Fibroblast of skin of back (primary cell): ENCODE measurements at regions not wholly inside any gene's neighbourhood (a gene's known extent, or its start where the extent isn't known, plus 50 kb on each side); places are given as distances from the start of the nearest gene placed in this dataset.
A peak's percentile ranks its signal among the peaks of the same experiment; 100 is the strongest.
"Not testable (repeated sequence)": the region's sequence is repeated elsewhere in the genome, so short reads cannot be mapped to it uniquely, and the experiment has no call there.

ENCODE experiments used
- DNase-seq: peaks from one replicate; pipeline ENCODE4 v3.0.0-alpha.2; 2013

DNA sequence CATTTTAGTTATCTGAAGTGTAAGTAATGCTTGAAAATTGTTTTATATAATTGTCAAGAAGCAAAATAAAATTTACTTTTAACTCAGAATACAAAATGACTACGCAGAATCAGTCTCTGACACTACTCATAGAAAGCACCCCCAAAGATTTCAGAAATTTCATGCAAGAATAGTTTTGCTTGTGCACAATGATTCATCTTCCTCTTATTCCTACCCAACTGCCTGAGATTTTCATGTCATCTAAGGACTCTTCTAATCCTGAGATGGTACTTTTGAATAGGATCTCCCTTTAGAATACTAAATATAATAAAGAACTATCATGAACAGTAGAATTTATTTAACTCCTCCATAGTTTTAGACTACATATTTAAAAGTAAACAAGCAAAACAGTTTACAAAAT is 485.3 kb upstream of the MGAT4C start:
- no peak for DNase-seq

DNA sequence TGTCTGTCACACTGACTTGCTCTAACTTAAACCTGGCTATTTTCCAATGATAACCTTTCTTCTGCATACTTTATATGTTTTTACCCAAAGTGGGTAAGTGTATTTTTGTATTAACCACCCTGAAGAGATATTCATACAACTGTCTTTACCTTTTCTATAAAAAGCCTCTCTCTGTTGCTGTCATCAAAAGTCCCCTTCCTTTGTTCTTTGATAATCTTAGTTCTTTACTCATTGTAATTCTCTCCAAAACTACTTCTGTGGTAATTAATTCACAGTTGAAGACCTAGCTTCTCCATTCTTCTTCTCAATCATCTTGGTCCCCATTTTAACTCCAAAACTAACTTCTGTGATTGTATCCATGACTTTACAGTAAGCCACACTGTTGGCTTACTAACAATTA is 479.7 kb upstream of the MGAT4C start:
- DNase-seq = no peak

DNA sequence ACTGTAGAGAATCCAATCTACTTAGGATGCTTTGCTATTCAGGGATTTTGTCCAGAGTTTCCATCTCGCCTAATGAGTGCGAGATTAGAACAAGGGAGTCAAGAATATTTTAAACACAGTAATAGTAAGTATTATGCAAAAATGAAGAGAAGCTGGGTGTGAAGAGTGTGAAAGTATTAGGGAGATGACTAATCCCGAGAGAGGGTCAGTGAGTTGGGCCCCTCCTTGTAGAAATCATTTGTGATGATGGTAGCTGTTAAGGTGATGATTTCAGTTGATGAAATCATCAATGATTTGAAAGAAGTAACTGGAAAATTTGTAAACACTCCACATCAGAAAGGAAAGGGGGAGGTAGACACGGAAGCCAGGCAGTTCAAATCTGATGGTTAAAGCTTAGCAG is 478.9 kb upstream of the MGAT4C start:
- DNase-seq = no peak

DNA sequence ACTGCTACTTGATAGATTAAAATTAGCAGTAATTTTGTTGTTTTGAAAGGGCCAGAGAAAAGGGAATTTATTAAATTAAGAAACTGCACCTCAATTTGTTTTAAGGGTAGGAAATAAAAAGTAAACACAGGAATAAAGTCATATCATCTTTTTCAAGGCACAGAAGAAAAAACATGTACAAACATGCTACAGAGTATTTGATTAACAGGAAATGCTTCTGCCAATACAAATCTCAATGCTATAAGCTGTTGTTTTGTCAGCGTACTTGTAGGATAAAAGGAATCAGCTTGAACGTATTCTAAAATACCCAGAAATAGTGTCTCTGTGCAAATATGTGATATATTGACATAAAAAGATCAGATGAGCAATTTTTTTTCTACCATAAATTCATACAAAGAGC is 474.0 kb upstream of the MGAT4C start:
- no peak for DNase-seq

DNA sequence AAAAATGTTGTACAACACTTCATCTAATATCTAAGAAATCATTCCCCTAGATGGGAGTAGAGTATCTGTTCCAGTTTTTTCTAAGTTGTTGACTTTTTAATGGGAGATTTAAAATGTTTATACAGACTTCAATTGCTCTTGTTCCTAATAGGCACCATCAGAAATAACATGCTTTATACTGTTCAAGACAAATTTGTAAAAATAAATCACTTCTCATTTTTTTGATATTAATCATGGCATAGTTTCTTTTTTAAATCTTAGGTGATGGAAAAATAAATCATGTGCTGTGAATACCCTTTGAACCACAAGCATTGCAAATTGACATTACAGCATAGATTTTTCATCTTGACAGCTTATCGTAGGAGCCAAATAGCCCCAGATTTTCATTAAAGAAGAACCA is 473.5 kb upstream of the MGAT4C start:
- DNase-seq = no peak

DNA sequence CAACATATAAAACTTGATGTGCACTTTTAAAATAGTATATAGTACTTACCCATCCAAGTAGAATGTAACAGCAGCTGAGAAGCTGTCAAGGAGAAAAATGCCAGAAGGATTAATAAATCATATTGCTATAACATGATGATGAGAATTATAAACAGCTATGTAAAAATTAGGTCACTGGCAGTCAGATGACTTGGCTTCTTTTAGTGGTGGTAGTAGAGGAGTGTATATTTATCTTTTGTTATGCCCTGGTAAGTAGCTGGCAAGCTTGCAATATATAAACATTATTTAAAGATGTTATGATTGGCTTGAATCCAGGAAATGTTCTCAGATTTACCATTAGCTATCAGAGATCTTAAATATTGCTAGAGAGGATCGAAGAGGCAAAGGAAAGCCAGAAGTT is 471.0 kb upstream of the MGAT4C start:
- peak; percentile 80 for DNase-seq

DNA sequence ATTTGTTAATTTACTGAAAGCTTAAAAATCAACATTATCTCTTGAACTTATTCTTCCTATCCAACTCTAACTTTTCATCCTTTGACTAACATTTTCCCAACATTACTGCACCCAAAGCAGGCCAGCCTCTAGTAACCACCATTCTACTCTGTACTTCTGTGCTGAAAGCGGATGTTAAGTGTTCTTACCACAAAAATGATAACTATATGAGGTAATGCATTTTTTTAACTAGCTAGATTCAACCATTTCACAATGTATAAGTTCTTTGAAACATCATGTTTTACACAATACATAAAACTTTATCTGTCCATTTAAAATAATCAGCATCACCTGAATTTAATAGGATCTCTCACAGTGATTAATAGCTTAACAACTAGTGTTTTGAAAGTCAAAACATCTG is 468.5 kb upstream of the MGAT4C start:
- DNase-seq = peak; percentile 80

DNA sequence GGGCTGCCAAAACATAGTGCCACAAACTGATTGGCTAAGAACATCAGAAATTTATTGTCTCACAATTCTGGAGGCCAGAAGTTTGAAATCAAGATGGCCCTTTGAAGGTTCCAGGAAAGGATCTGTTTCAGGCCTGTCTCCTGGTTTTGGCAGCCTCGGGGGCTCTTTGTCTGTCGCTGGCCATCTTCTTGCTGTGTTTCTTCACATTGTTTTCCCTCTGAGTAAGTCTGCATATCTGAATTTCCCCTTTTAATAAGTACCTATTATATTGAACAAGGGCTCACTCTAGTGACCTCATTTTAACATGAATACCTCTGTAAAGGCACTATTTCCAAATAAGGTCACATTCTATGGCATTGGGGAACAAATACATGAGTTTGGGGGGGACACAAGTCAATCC is 467.1 kb upstream of the MGAT4C start:
- DNase-seq = no peak

DNA sequence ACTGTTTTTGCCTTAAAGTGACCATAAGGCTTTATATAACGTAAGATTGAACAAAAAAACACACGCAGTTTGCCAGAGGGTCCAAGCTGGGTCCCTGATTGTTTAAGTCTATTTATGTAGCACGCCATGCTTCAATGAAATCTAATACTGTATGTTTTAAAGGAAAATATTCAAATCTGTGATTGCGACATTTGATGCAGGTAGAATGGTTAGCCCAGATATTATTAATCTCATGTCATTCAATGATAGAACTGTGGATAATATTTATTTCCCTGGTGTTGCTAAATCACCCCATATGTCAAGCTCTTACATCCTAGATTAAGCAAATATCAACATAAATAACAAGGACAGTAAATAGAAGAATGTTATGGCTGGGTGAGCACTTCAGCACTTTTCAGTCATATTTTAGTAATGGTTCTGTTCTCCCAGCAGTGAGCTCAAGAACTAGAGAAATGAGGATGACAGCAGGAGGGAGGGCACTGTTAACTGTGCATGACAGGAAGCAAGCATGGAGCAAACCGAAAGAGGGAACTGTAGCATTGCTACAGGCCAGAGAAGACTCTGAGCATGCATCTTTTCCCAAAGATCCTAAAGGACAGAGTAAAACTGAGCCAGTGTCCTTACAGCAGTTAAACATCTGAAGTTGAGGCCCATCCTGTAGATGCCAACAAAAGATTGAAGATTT is 465.7 kb upstream of the MGAT4C start:
- DNase-seq = no peak

DNA sequence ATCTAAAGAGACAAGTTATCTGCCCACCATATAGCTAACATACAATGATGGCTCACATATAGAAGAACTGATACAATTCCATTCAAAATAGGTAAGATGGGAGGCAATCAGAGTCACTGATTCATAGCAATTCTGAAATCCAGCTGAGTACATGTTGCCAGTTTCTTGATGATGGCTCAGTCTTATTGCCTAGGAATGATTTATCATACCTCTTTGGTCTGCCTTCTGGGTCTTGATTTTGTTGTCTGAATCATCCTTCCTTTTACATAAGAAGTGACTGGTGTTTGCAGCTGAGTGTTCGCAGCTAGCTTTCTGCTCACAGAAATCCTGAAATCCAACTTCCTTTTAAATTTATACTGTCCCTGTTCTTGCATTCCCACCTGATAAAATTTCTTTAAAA is 463.2 kb upstream of the MGAT4C start:
- peak; percentile 42 for DNase-seq

DNA sequence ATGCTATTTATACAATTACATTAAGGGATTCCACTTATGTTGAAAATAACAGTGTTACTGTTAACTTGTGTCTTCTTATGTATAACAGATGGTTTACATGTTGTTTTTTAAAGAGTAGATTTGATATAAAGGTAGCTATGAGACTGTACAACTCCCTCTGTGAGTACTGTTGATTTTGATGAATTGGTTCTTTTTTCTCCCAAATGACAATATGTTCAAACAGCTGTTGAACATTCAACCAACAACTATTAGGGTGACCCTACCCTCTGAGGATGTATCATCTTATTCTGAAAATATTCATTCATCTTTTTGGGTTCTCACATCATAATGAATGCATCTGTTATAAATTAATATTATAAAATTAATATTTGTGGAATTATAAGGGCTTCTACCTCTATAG is 456.9 kb upstream of the MGAT4C start:
- no peak for DNase-seq

DNA sequence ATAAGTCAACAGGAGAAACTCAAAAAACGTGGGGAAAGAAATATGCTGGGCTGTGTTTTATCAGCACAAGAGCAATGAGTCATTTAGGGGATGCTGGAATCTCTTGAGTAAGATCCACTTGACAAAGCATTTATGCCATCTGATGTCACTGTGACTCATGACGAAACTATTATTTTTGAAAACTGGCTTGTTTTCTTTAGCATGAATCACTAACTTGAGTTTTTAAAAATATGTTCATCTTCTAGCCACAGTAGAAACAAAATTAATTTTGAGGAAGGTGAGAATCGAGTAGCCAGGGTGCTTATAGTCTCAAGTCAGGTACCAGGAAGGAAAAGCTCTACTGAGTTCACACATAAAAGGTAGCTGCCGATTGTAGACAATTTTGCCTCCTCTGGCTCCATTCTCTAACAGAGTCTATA is 456.2 kb upstream of the MGAT4C start:
- peak; percentile 99 for DNase-seq

DNA sequence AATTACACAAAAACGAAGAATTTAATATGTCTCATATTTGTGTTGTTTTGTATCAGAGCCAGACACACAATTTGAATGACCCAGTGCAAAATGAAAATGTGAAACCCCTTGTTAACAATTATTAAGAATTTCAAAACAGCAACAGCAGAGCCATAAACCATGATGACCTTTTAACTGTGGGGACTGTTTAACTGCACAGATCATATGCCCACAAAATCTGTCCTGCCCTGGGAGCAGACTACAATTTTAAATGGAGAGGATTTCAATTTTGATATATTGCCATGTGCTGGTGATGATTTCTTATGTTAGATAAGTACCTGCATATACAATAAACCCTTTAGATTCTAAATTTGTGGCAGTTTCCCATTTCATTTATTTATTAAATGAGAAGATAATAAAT is 455.5 kb upstream of the MGAT4C start:
- DNase-seq = no peak

DNA sequence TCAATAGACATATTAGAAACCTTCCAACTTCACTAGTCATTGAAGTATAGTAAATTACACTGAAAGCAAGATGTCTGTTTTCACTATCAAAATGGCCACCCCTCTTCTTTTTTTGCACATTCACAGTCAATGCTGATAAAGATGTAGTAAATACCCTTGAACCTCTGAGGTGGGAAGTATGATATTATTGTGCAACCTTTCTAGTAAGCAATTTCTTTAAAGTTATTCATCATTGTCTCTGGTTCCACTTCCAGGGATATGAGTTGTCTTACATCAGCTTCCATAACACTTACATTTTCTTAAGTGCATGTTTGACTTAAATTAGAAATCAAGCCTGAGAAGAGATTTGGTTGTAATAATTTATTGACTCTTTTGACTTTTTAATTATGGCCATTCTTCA is 453.9 kb upstream of the MGAT4C start:
- DNase-seq = no peak

DNA sequence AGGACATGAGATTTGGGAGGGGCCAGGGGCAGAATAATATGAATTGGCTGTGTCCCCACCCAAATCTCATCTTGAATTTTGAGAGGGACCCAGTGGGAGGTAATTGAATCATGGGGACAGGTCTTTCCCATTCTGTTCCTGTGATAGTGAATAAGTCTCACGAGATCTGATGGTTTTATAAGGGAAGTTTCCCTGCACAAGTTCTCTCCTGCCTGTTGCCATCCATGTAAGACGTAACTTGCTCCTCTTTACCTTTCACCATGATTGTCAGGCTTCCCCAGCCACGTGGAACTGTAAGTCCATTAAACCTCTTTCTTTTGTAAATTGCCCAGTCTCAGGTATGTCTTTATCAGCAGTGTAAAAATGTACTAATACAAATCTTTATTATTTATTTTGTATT is 452.8 kb upstream of the MGAT4C start:
- DNase-seq = not testable (repeated sequence)

DNA sequence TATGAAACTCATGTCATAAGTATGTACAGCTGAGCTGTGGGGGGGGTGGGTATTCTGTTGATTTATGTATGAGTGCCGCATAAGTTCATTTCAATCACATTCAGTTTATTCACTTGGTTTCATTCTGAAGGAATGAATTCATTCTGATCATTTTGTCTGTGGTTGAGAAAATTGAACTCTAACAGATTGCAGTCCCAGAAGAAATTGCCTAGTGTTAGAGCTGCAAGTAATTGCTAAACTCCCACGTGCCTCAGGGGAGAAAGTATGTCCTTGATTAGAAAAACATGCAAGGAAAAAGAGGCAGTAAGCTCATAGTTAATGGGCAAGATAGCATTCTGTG is 442.4 kb upstream of the MGAT4C start:
- DNase-seq = peak; percentile 79

DNA sequence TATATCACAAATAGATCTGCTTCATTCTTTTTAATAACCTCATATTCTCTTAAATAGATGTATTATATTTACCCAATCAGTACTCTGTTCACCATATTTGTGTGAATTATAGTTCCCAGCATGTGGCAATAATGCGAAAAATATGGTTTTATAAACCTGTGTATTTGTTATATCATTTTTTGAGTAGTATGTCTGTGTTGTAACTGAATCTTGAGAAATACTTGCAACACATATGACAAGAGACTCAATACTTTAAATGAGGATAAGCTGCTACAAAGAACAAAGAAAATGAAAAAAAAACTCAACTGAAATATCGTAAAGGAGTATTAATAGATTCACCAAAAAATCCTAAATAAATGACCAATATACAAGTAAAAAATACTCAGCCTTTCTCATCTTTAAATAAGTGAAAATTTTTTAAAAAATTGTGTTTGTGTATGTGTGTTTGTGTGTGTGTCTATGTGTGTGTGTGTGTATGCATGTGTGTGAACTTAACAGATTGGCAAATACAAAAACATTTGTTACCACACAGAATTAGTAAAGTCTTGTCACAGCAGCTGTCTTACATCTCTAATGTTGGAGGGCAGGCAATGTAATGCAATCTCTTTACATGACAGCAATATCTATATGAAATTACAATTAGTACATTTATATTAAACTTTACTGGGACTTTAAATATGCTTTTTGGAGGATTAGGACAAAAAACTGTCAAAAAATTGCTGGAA is 441.9 kb upstream of the MGAT4C start:
- DNase-seq = no peak

DNA sequence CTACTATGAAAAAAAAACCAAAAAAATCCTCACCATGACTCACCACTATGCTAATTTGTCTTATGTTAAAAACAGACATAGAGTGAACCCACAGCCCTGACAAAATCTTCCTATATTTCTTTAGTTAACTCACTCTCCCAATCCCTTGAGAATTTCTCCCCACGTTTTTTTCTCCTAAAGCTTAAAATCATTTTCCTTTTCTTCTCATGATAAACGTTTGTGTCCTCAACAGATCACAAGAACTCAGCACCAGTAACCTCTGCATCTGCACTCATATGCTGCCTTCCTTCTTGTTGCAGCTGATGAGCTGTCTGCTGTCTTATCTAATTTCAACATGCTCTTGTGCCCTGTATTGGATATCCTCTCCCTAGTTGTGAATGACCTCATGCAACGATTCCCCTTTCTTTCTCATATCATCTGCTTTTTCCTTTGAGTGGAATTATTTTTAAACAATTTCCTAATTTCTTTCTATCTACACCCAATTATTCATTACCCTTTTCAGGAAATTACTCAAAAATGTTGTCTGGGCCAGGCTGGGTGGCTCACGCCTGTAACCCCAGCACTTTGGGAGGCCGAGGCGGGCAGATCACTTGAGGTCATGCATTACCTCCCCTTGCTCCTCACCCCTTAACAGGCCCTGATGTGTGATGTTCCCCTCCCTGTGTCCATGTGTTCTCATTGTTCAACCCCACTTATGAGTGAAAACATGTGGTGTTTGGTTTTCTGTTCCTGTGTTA is 427.5 kb upstream of the MGAT4C start:
- peak; percentile 65 for DNase-seq

DNA sequence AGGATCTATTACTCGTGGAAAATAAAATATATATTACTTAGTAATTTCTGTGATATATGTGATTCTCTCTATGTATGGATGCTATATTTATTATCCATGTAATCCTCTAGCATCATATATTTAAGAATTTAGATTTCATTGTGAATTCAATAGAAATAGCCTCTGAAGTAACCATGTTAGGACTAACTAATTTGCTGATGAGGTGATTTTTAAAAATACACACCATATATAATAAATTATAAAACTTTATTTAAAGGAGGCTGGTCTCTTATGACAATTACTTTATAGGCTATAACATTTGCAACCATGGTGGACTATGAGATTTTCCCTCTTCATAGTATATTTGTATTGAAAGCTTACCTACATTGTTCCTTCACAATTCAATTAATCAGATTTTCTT is 424.9 kb upstream of the MGAT4C start:
- no peak for DNase-seq

DNA sequence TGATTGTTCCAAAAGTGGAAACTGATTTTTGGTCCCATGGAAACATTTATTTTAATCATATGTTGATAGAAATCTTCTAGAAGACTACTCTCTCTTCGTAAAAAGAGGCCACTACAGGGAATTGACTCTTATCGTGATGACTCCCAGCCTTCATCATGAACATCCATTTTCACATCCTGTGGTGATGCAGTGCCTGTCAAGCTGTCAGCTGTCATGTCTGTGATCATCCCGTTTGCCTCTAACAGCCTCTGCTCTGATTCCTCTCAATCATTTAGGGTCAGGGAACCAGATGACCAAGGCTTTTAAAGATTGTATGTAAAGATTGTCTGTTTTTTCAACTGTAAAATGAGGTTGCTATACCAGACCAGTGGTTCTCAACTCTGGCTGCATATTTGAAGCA is 419.0 kb upstream of the MGAT4C start:
- no peak for DNase-seq

DNA sequence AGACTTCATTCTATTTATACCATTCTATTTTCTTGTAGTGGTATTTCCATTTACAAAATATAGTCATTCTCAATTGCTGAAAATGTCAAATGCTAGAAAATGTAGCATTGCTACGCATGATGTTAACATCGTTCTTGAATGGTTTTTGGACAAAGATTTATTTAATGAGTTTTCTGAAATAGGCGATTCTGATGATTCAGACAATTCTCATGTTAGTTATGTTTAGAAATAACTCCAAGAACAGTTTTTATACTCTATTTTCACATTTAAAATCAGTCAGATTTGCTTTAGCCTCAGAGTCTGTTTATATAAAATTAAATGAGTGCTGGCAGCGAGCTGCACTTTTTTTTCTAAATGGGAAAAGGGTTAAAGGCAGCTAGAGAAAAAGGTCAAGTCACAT is 414.8 kb upstream of the MGAT4C start:
- DNase-seq = no peak

DNA sequence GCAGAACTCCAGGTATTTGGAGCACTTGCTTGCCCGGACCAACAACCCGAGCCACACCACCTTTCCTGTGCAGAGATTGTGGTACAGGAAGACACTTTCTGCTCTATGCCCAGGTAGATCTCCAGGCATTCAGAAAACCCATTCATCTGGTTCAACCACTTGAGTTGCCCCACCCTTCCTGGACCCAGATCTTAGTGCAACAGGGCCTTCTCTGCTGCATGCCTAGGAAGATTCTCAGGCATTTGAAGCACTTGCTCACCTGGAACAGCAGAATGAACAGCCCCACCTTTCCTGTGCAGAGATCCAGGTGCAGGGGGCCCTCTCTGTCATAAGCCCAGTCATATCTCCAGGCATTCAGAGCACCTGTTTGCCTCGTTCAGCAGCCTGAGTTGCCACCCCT is 412.8 kb upstream of the MGAT4C start:
- no peak for DNase-seq

DNA sequence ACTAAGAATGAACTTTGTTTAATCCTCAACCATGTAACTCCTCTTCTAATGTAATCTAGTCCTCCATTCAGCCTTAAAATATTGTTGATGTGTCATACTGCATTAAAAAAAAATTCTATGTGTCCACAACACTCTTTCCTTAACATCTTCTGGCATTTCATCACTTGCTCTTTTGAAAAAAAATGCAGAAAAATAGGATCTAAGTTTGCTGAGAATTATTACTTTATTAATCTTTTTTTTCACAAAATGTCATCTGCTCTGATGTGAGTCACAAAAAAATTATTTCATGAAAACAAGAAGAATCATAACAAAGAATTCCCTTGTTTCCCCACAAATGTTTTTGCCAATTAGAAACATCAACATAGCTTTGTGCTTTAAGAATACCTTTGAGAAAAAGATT is 410.1 kb upstream of the MGAT4C start:
- peak; percentile 58 for DNase-seq

DNA sequence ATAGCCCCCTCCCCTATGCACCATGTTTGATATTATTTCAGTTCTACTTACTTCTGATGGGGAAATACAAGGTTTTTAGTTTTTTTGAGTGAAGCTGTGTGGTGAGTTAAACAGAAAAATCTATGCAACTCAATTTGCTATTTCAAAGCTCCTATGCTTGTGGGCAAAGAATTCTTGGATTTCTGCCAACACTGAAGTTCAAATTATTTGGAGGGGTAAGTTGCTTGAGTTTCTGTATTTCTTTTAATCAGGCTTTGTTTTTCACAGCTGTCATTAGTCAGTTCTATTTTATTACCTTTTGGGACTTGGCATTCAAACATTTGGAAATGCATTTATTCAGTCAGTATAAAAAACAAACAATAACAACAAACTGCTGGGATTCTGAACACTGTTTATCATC is 407.5 kb upstream of the MGAT4C start:
- peak; percentile 14 for DNase-seq
